ENCODE measurements at regions not wholly inside any gene's neighbourhood (a gene's known extent, or its start where the extent isn't known, plus 50 kb on each side); places are given as distances from the start of the nearest gene placed in this dataset.

DNA sequence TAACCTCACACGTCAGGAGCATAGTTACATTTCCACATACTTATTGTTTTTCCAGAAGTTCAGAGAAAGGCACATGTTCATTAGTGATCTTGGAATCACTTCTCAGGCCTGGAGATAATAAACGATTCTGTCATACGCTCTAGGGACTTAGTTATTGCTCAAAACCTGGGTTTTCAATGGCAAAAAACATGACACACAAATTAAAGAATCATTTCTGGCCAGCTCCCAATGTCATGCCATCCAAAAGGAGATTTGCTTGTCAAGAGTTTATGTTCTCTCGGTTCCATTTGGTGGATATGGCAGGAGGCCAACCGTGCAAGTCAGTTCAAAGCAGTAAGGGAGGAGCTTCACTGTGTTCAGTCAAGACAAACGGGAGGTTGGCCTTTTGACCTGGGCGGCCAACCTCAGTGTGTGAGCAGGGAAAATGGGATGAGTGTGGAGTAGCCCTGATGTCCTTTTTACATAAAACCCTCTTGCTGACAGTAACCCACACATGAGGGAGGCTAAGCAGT is 123.4 kb downstream of the NXNL2 start:
- no peak for DNase-seq (ENCODE audit: low spot score)

DNA sequence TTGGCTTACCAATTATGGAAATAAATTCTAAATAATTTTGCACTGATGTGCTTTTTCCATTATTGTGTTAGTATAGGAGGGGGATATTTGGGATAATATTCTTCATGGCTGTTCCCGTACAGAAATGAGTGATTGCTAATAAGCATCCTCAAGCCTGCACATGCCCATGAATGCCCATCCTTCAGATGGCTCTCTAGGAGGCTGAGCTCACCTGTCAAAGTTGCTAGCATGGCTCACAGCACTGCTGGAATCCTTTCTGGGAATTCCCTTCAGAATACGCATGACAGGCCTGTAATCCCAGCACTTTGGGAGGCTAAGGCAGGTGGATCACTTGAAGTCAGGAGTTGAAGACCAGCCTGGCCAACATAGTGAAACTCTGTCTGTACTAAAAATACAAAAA is 124.1 kb downstream of the NXNL2 start:
- no peak for DNase-seq (ENCODE audit: low spot score)

DNA sequence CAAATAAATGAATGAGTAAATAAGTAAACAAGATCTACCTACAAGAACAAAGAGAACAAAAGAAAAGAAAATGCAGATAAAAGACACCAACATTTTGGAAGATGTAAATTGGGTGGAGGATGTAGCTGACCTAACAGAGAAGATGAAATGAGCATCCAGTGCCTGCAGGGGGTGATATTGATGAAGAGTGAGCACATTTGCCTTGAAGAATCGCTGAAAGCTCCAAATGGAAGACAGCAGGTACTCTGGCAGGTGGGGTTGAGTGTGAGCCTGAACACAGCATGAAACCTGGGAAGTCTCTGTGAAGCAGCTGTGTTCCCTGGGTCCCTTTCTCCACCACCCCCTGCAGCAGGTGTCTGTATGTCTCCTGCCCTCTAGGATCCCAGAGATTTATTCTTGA is 125.6 kb downstream of the NXNL2 start:
- DNase-seq (ENCODE audit: low spot score): no peak

DNA sequence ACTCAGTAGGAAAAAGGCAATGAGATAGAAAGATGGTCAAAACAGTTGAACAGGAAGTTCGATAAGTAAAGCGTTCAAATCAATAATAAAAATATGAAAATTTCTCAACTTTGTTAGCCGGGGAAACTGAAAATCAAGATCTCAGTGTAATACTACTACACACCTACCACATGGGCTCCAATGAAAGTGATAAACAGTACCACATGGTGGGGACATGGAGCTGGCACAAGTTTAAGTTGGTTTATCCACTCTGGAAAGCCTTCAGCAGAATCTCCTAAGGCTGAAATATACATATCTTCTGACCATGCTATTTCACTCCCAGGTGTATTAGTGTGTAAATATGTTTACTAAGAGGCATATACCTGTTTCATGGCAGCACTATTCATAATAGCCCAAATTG is 126.8 kb downstream of the NXNL2 start:
- no peak for DNase-seq (ENCODE audit: low spot score)

DNA sequence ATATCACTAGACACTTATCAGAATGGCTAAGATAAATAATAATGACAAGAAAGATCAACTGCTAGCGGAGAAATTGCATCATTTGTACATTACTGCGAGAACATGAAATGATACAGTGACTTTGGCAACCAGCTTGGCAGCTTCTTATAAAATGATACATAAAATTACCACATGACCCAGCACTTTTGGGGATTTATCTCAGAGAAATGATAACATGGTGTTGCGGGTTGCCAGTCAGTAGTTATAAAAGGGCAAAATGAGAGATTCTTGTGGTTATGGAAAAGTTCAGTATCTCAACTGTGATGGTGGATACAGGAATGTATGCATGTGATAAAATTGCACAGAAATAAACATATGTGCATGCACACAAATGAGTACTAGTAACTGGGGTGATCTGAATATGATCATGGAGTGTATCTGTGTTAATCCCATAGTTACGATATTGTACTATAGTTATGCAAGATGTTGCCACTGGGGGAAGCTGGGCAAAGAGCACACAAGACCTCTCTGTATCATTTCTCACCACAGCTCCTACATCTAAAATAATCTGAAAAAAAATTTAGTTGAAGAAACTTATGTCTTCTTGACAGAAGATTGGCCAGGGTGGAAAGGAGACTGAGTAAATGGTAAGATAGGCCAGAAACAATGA is 128.9 kb downstream of the NXNL2 start:
- no peak for DNase-seq (ENCODE audit: low spot score)

DNA sequence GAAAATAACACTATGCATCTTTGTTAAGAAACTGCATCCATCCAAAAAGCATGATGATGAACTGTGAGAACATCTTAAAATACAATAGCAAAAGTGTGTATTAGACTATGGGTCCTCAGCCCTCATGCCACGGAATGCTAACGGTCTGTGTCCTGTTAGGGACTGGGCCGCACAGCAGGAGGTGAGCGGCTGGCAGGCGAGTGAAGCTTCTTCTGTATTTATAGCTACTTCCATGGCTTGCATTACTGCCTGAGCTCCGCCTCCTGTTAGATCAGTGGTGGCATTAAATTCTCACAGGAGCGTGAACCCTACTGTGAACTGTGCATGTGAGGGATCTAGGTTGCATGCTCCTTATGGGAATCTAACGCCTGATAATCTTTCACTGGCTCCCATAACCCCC is 129.8 kb downstream of the NXNL2 start:
- DNase-seq (ENCODE audit: low spot score): no peak

DNA sequence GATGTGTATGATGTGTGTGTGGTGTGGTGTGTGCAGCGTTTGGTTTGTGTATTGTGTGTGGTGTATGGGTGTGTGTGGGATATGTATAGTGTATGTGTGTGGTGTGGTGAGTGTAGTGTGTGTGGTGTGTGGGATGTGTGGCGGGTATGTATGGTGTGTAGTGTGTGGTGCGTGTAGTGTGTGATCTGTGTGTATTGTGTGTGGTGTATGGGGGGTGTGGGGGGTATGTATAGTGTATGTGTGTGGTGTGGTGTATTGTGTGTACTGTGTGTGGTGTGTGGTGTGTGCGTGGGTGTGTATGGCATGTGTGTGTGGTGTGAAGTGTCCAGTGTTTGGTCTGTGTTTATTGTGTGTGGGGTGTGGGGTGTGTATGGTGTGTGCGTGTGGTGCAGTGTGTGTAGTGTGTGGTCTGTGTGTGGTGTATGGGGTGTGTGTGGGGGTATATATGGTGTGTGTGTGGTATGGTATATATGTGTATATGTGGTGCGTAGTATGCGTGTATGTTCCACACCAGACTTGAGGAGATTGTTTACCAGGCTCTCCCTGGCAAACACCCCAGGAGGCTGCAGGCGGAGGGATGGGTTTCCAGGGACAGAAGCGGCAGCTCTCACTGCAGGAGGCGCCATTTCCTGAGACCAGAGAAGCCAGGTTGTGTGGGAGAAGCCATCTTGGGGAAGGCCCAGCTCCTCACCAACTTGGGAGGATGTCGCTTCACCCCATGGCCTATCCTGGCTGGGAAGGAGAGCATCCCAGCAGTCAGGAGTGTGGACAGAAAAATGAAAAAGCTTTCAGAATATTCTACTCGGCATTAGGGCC is 138.1 kb downstream of the NXNL2 start:
- DNase-seq (ENCODE audit: low spot score): no peak

DNA sequence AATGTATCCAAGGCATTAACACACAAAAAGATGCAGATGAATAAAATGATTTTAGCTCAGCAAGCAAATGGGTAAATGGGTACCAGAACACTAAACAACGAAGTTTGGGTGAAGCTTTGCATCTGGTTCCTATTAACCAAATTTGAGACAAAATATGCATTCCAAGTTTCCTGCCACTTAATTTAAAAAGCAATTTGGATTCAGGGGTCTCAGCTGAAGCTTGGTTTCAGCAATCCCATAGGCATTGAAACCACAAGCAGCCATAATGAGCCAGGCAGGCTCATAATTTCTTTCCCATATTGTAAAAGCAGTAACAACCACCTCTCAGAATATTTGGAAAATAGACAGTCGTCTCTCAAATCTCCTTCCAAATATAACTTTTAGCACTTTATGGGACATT is 138.9 kb downstream of the NXNL2 start:
- no peak for DNase-seq (ENCODE audit: low spot score)

DNA sequence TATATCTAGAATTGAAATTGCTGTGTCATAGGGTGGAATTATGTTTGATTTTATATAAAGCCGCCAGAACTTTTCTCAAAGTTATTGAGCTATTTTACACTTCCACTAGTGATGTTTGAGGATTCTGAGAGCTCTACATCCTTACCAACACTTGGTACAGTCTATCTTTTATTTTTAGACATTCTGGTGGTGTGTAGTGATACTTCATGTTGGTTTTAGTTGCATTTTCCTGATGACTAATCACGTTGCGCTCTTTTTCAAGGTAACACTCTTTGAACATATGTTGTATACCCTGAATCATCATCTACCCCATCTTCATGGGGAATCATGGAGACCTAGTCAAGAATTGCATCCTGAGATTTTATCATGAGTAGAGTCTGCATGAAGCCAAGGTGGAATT is 141.7 kb downstream of the NXNL2 start:
- DNase-seq (ENCODE audit: low spot score): no peak

DNA sequence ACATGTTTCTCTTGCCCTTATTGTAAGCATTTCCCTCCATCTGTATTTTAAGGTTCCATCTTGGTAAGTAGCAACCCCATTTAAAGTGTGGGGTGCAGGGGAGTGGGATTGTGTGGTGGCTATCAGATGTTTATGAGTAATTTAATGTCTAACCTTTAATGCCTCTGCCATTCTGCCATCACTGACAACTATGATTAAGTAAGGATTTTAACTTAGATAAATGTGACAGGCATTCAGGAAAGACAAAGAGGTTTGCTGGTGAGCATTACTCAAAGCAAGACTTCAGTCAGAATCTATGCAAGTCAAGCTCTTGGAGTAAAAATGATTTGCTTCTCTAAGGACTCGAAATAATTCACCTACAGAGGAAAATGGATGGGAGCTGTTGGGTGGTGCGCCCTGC is 143.0 kb downstream of the NXNL2 start:
- no peak for DNase-seq (ENCODE audit: low spot score)

DNA sequence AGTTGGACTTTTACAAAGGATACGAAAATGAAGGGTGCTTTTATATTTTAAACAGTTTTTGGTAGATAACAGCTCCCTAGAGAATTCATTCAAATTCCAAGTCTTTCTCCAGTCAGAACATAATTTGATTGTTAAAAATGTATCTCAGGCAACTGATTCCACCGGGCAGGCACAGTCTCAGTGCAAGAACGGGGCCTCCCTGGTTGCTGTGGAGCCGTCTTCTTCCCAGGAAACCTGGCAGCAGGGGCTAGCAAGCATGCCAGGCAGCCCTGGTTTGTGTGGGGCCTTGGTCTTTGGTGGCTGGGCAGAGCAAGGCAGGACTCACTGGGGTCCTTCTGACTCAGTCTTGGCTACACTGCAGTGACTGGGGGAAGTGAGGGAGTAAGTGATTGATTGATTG is 143.5 kb downstream of the NXNL2 start:
- DNase-seq (ENCODE audit: low spot score): no peak

DNA sequence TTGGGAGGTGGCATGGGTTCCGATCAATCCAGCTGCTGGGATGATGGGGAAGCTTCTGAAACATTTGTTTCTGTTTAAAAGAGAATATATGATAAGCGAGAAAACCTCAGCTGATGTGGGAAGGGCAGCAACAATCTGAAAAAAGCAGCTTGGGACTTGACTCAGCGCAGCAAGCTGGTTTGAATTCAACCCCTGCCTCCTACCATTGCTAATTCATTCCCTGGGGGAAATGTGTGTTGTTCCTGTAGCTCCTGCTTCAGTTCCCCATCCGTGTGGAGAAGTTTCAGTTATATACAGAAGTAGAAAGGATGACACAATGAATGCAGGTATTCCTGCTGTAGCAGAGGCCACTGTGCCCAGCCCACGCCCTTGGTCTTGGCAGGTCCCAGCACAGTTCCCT is 145.1 kb downstream of the NXNL2 start:
- DNase-seq (ENCODE audit: low spot score): no peak

DNA sequence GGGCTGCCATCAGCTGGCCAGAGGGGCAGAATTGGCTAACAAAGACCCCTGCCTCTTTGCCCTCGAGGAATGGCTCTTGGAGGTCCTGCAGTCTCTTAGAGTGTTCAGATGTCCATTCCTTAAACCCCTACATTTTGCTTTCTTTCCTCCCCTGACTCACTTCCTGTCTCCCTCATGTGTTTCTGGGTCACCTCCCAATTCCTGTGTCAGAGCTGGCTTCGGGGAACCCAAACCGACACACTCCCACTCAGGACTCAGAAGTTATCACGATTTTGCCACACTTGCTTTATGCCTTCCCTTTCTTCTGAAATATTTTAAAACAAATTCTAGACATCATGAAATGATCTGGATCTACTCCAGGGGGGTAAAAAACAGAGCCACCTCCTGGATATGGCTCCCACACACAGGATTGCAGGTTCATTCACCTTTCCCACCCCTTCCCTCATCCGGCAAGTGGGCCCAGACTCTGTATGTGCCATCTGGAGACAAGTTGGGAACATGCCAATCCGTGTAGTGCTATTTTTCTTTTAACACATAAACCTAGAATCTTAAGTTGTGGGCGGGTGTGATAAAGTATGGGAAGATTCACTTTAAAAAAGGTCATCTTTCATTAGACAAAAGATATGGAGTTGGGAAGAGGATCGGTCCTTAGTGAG is 145.7 kb downstream of the NXNL2 start:
- no peak for DNase-seq (ENCODE audit: low spot score)

DNA sequence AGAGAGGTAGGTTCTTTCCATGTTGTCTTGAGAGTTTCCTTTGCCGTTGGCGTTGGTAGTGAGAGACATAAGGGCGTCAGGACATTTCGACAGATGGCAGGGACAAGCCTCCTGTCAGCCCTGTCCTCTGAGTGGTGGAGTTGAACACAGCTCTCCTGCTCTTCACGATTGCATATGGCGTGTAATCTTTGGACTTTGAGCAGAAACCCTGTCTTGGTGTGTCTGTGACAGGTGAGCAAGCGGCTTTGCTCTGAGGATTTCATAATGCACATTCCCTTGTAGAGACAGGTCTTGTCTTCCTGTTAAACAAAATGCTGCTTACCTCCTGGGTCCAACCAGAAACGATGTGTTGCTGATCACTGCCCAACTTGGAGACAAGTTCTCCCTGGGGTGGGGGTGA is 146.5 kb downstream of the NXNL2 start:
- DNase-seq (ENCODE audit: low spot score): no peak

DNA sequence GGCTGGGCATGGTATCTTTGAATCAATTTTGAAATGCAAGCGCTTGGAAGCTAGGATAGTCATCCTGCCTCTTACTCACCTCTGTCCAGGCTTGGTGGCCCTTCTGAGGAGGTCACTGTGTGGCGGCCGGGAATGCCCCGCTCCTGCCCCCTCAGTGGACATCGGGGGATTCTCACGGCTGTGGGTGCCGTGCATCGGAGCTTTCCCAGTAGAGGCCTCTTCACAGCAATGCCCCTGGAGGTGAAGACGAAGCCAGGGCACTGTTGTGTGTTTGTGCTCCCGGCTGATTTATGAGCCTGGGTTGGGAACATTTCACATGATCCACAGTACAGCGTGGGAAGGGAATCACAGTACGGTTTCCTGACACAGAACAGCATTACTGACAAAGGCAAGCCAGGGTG is 147.5 kb downstream of the NXNL2 start:
- DNase-seq (ENCODE audit: low spot score): no peak

DNA sequence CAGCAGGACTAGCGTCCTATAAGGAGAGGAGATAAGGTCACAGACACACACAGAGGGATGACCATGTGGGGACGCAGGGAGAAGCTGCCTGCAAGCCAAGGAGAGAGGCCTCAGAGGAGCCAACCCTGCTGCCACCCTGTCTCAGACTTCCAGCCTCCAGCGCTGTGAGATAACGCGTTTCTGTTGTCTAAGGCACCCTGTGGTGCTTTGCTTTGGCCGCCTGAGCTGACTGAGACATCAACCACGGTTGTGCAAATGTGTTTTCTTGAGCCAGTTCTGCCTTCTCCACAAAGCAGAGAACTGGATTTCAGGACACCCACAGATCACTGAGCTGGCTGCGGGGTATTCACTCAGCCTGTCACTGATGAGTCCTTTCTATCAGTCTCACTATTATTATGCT is 149.1 kb downstream of the NXNL2 start:
- no peak for DNase-seq (ENCODE audit: low spot score)

DNA sequence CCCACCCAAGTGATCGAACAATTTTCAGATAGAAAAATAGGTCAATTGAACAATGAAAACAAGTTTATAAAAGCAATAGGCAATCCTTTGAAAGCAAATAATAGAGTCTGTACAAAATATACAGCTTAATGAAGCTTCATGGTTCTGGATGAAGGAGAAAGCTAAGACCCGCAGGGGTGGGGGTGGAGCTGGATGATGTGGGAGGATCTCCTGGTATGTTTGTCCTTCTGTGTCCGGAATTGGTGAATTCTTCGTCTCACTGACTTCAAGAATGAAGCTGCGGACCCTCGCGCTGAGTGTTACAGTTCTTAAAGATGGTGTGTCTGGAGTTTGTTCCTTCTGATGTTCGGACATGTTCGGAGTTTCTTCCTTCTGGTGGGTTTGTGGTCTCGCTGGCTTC is 149.9 kb downstream of the NXNL2 start:
- DNase-seq (ENCODE audit: low spot score): no peak

DNA sequence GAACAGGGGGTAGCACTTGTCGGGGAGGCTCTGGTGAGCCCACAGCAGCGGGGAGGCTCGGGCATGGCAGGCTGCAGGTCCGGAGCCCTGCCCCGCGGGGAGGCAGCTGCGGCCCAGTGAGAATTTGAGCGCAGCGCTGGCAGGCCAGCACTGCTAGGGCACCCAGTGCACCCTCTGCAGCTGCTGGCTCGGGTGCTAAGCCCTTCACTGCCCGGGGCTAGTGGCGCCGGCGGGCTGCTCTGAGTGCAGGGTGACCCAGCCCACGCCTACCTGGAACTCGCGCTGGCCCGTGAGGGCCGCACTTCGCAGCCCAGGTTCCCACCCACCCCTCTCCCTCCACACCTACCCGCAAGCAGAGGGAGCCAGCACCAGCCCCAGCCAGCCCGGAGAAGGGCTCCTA is 151.0 kb downstream of the NXNL2 start:
- no peak for DNase-seq (ENCODE audit: low spot score)

DNA sequence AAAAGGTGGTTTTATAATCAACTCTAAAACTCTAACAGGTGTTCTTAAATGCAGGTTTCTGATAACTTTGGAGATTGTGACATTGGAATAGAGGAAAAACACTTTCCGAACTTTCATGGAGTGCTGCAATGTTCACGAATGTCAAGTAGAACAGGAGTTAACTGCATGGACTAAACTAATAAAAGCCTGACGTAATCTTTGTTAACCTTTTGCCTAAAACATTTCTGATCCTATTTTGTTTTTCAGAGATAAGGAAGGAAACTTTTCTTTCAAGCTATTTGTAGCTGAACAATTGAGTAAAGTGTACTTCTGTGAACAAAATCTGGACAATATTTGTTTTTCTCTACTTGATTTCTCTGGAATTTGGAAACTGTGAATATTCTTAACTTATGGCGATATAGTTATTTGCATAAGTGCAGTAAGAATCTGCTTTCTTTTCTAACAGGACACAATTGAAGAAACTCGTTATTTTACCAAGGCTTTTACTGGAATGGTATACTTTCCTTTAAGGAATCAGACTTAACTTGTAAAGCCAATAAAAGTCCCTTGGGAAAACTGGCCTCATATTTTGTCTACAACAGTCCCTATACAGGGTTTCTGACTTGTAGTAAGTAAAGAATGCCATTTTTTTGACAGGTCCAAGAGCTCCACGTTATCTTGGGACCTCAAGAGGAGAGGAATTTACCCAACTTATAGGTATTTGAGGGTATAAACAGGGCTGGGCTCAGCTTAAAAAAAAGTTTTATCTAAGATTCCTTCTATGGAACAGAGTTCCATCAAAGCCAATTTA is 154.7 kb downstream of the NXNL2 start:
- no peak for DNase-seq (ENCODE audit: low spot score)

DNA sequence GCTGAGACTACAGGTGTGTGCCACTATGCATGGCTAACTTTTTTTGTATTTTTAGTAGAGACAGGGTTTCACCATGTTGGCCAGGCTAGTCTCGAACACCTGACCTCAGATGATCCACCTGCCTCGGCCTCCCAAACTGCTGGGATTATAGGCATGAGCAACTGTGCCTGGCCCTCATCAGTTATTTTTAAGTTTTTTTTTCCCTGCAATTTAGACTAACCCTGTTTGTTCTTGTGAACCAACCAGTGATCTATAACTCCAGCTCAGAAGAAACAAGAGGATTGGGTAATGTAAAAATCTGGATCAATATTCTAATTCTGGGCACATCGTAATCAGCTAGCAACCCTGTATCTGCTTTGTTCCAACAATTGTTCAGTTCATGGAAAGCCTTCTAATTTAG is 155.7 kb downstream of the NXNL2 start:
- no peak for DNase-seq (ENCODE audit: low spot score)

DNA sequence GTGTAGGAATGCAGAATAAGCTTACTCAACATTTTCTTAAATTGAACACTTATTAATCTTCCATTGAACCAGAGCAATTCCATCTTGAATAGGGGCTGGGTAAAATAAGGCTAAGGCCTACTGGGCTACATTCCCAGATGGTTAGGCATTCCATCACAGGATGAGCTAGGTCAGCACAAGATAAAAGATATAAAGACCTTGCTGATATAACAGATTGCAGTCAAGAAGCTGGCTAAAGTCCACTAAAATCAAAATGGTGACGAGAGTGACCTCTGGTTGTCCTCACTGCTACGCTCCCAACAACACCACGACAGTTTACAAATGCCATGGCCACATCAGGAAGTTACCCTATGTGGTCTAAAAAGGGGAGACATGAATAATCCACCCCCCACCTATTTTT is 156.1 kb downstream of the NXNL2 start:
- DNase-seq (ENCODE audit: low spot score): no peak

DNA sequence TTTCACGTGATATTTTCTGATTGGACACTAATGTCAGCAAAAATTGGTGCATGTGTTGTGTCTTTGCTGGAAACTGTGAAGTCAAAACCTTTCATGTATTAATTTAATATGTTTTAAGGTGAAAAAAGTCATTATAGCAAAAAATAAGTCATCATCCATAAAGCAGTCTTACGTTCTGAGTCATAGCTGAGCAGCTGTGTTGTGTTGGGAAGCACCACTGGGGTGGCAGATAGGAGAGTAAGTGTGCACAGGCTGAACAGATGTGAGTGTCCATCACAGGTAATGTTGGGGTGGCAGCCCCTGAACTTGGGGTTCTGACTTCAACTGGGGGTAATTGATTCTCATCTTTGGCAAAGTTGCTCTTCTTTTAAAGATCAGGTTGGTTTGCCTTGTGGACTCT is 156.8 kb downstream of the NXNL2 start:
- DNase-seq (ENCODE audit: low spot score): no peak

Data from germinal center (tissue), 1 donor.